RWPE2 (cell line): ENCODE measurements at regions not wholly inside any gene's neighbourhood (a gene's known extent, or its start where the extent isn't known, plus 50 kb on each side); places are given as distances from the start of the nearest gene placed in this dataset.

Experiments
- ATAC-seq: fragments of 200-7000 bp; cut with Tn5 transposase; 3 replicates; pipeline ENCODE4 v1.9.1; 2021; ENCODE audit warnings: low read depth
- DNase-seq: peaks from one replicate; pipeline ENCODE4 v3.0.0-alpha.2; 2020; ENCODE audit warnings: low spot score
- H3K27ac ChIP-seq: fragments of 450-650 bp; 2 replicates; pipeline ENCODE4 v1.5.1; 2017; ENCODE audit warnings: mild to moderate bottlenecking; ENCODE audit not compliant: poor library complexity, severe bottlenecking
- H3K27me3 ChIP-seq: fragments of 250-450 bp; sonication (Bioruptor Pico); 2 replicates; pipeline ENCODE4 v1.5.1; 2021; ENCODE audit warnings: mild to moderate bottlenecking, moderate library complexity; ENCODE audit not compliant: insufficient read depth, poor library complexity, severe bottlenecking
- H3K36me3 ChIP-seq: fragments of 250-450 bp; sonication (Bioruptor Pico); 2 replicates; pipeline ENCODE4 v1.5.1; 2020; ENCODE audit warnings: low read depth, mild to moderate bottlenecking, moderate library complexity
- H3K4me1 ChIP-seq: fragments of 250-450 bp; sonication (Bioruptor Pico); 2 replicates; pipeline ENCODE4 v1.5.1; 2021; ENCODE audit warnings: mild to moderate bottlenecking, moderate library complexity; ENCODE audit not compliant: insufficient read depth, poor library complexity, severe bottlenecking
- H3K4me3 ChIP-seq: fragments of 250-450 bp; sonication (Bioruptor Pico); 2 replicates; pipeline ENCODE4 v1.5.1; 2021; ENCODE audit warnings: mild to moderate bottlenecking, moderate library complexity; ENCODE audit not compliant: severe bottlenecking
- H3K9me3 ChIP-seq: fragments of 250-450 bp; sonication (Bioruptor Pico); 2 replicates; pipeline ENCODE4 v1.5.1; 2021; ENCODE audit warnings: mild to moderate bottlenecking, moderate library complexity; ENCODE audit not compliant: severe bottlenecking
- CTCF ChIP-seq: fragments of 450-650 bp; IDR thresholded peaks from one replicate; pipeline ENCODE4 v1.5.1; 2017; ENCODE audit warnings: mild to moderate bottlenecking, moderate library complexity; ENCODE audit not compliant: poor library complexity, severe bottlenecking

- ATAC-seq: peak; percentile 53; the same call in 1 of the 3 replicates
- no peak overlapping the region for H3K4me3 ChIP-seq
- no peaks in the 10 kb centered on the region for H3K27me3 ChIP-seq
- no peak overlapping the region for H3K27ac ChIP-seq
- peaks cover 16% of the 10 kb centered on the region for H3K4me1 ChIP-seq
- no peak for TF ChIP-seq CTCF
- no peak for DNase-seq
- no peaks in the 10 kb centered on the region for H3K9me3 ChIP-seq
- H3K36me3 ChIP-seq: no peaks in the 10 kb centered on the region
Measured at GRCh38 chr7:94297397-94297838, 97.3 kb upstream of the COL1A2 start.

GRCh38 chr7:94298943-94299342 lies 95.8 kb upstream of the COL1A2 start:
- Histone ChIP-seq H3K4me3 (no peak overlapping the region), H3K27me3 (no peaks in the 10 kb centered on the region), H3K27ac (no peak overlapping the region), H3K4me1 (peaks cover 16% of the 10 kb centered on the region), H3K9me3 (no peaks in the 10 kb centered on the region), H3K36me3 (no peaks in the 10 kb centered on the region)
- no peak for ATAC-seq
- DNase-seq: no peak
- no peak for TF ChIP-seq CTCF

- Histone ChIP-seq H3K9me3 (no peaks in the 10 kb centered on the region), H3K4me3 (no peak overlapping the region), H3K4me1 (peaks cover 16% of the 10 kb centered on the region), H3K27ac (peak overlapping the region; percentile 74), H3K36me3 (no peaks in the 10 kb centered on the region), H3K27me3 (no peaks in the 10 kb centered on the region)
- ATAC-seq (no peak), DNase-seq (no peak)
- no peak for TF ChIP-seq CTCF
Measured at GRCh38 chr7:94300176-94300835, 94.4 kb upstream of the COL1A2 start.

- Histone ChIP-seq H3K27me3 (no peaks in the 10 kb centered on the region), H3K9me3 (no peaks in the 10 kb centered on the region), H3K4me1 (peaks cover 16% of the 10 kb centered on the region), H3K4me3 (no peak overlapping the region), H3K36me3 (no peaks in the 10 kb centered on the region), H3K27ac (peak overlapping the region; percentile 74)
- ATAC-seq (peak; percentile 100), DNase-seq (peak; percentile 87)
- TF ChIP-seq CTCF: no peak
Measured at GRCh38 chr7:94301024-94301586, 93.6 kb upstream of the COL1A2 start.

GRCh38 chr7:94303118-94303517 lies 91.6 kb upstream of the COL1A2 start:
- ATAC-seq (no peak), DNase-seq (no peak)
- Histone ChIP-seq H3K9me3 (no peaks in the 10 kb centered on the region), H3K27ac (no peak overlapping the region), H3K4me3 (no peak overlapping the region), H3K4me1 (peaks cover 16% of the 10 kb centered on the region), H3K36me3 (no peaks in the 10 kb centered on the region), H3K27me3 (no peaks in the 10 kb centered on the region)
- no peak for TF ChIP-seq CTCF
